ENCODE measurements at regions not wholly inside any gene's neighbourhood (a gene's known extent, or its start where the extent isn't known, plus 50 kb on each side); places are given as distances from the start of the nearest gene placed in this dataset.
"Not testable (repeated sequence)": the region's sequence is repeated elsewhere in the genome, so short reads cannot be mapped to it uniquely, and the experiment has no call there.

DNA sequence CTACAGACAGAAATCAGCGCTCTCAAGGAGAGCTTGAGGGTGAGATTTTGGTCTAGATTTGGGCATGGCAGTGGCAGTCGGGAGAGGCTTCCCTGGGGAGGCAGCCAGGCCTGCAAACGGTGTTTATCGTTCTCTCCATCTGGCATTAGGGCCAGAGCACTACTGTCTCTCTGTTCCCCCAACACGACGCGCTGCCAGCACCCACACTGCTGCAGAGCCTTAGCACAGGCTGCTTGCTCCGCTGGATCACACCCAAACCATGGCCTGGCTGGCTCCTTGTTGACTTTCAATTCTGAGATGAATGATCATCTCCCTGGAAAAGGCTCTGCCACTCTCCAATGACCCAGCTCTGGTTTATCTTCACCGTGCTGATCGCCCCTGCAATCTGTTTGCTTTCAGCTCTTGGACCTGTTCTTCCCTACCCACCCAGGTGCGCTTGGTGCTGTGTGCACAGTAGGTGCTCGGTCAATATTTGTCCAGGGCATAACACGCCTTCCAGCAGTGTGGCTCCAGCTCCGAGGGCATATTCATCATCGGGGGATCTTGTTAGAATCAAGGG, 106.1 kb downstream of the TFAP2C start:
- TF ChIP-seq, protein P1, sequence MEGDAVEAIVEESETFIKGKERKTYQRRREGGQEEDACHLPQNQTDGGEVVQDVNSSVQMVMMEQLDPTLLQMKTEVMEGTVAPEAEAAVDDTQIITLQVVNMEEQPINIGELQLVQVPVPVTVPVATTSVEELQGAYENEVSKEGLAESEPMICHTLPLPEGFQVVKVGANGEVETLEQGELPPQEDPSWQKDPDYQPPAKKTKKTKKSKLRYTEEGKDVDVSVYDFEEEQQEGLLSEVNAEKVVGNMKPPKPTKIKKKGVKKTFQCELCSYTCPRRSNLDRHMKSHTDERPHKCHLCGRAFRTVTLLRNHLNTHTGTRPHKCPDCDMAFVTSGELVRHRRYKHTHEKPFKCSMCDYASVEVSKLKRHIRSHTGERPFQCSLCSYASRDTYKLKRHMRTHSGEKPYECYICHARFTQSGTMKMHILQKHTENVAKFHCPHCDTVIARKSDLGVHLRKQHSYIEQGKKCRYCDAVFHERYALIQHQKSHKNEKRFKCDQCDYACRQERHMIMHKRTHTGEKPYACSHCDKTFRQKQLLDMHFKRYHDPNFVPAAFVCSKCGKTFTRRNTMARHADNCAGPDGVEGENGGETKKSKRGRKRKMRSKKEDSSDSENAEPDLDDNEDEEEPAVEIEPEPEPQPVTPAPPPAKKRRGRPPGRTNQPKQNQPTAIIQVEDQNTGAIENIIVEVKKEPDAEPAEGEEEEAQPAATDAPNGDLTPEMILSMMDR (IDR thresholded peaks at IDR 0.05; ENCODE audit: control insufficient read depth, insufficient read depth, low read depth, low read length, missing control alignments): no peak
- H3K4me3 ChIP-seq (ENCODE audit: control insufficient read depth, low read depth, low read length): no peak overlapping the region
- no peak for DNase-seq (ENCODE audit: low read depth)

DNA sequence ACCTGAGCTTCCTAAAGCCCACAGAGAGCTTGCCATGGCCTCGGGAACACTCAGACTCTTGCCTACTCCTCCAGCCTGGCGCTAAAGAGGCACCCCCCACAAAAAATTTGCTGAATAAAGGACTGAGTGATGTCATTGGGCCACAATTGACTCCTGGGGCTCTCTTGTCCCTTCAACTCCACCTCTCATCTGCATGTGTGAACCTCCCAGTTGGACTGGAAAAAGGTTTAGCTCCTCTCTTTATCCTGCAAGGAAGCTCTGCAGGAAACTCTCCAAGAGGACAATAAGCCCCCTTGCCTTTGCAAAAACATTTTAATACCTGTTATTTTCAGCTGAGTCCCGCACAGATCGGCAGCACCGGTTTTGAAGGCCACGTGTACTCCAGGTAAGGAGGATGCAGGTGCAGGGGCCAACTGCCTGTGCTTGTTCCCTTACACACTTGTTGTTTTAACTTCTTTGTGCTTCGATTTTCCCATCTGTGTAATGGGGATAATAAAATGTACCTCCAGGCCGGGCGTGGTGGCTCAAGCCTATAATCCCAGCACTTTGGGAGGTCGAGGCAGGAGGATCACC, 107.3 kb downstream of the TFAP2C start:
- H3K4me3 ChIP-seq (ENCODE audit: control insufficient read depth, low read depth, low read length): no peak overlapping the region
- no peak for DNase-seq (ENCODE audit: low read depth)
- TF ChIP-seq, protein P1 (IDR thresholded peaks at IDR 0.05; ENCODE audit: control insufficient read depth, insufficient read depth, low read depth, low read length, missing control alignments): no peak

DNA sequence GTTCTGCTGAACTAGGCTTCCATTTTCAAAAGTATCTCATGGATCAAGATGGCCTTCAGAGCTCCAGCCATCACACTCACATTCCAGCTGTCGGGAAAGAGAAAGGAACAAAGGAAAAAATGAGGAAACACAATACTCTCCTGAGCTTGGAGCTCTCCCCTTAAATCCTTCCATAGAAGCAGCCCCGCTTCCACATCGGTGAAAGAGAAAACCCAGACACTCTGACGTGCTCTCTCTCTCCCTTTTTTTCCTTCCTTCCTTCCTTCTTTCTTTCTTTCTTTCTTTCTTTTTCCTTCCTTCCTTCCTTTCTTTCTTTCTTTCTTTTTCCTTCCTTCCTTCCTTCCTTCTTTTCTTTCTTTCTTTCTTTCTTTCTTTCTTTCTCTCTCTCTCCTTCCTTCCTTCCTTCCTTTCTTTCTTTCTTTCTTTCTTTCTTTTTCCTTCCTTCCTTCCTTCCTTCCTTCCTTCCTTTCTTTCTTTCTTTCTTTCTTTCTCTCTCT, 115.3 kb downstream of the TFAP2C start:
- DNase-seq (ENCODE audit: low read depth); H3K4me3 ChIP-seq (ENCODE audit: control insufficient read depth, low read depth, low read length): not testable (repeated sequence)

DNA sequence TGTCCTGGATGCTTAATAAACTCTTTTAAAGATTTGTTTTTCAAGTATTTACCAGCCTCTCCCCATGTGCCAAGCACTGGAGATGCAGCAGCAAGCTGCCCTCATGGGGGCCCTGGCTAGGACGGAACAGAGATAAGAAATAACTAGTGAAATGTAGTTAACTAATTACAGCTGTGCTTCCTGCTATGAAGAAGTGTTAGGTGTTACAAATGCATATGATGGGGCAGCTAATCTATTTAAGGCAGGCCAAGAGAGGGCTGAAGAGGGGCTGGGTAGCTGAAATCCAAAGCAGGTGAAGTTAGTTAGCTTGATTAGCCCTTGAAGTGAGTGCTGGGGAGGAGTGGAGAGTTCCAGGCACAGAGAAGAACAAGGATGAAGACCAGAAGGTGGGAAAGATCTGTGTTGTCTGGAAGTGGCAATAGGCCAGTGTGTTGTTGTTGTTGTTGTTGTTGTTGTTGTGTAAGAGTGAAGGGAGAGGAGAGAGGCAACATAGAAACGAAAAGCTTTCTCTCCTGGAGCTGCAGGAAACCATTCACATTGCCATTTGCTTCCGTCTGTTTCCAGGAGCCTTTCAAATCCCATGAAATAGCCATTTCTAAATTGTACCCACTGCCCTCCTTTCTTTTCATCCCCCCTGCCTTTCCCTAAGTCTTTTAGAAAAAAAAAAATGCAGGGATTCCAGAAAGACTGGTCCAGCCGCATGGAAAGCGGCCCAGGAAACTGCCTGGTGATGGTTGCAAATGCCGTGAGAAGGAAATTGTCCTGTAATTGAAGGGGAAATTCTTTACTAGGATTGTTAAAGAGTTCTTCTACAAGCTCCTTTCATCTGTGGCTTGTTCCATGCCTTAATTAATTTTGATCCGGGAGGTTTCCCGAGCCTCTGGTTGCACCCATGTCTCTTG, 119.6 kb downstream of the TFAP2C start:
- no peak for DNase-seq (ENCODE audit: low read depth)
- TF ChIP-seq, protein P1 (IDR thresholded peaks at IDR 0.05; ENCODE audit: control insufficient read depth, insufficient read depth, low read depth, low read length, missing control alignments): no peak

DNA sequence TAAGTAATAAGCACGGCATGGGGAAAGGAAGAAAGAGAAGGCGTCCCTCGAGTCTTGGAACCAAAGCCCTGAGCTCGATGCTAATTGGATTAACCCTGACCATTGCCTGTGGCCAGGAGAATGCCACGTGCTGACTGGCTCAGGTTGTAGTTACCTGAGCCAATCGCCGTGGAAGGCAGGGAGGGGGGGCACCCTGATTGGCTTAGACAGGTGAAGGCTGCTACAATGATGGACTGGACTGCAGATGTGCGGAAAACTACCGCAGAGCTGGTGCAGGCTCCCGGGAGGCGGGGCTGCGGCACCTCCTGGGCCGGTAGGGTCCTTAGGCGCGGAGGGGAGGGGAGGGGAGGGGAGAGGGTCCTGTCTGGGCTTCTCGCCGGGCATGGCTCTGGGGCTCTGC, 121.3 kb downstream of the TFAP2C start:
- TF ChIP-seq, protein P1 (IDR thresholded peaks at IDR 0.05; ENCODE audit: control insufficient read depth, insufficient read depth, low read depth, low read length, missing control alignments): no peak
- no peak for DNase-seq (ENCODE audit: low read depth)

More for the DNA sequence above, 119.6 kb downstream of the TFAP2C start:
- no peak overlapping the region for H3K4me3 ChIP-seq (ENCODE audit: control insufficient read depth, low read depth, low read length)

DNA sequence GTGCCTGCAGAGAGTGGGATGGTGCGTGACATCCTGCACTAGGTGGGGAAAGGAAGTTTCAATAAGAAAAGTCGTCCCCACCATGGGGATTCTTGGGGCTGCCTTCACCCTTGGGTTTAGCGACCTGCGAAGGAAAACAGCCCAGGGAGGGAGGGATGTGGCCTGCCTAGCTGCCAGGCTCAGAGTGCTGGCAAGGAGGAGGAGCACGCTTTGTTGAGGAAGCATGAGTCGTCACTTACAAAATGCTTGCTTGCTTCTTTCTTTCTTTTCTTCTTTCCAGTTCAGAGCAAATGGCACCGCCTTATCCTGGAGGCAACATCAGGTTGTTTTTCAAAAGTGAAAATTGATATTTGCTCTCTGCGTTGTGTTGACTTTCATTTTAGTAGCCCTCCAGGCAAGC, 123.2 kb downstream of the TFAP2C start:
- TF ChIP-seq, protein P1 (IDR thresholded peaks at IDR 0.05; ENCODE audit: control insufficient read depth, insufficient read depth, low read depth, low read length, missing control alignments): no peak
- H3K4me3 ChIP-seq (ENCODE audit: control insufficient read depth, low read depth, low read length): no peak overlapping the region
- no peak for DNase-seq (ENCODE audit: low read depth)

More for the DNA sequence above, 121.3 kb downstream of the TFAP2C start:
- no peak overlapping the region for H3K4me3 ChIP-seq (ENCODE audit: control insufficient read depth, low read depth, low read length)

DNA sequence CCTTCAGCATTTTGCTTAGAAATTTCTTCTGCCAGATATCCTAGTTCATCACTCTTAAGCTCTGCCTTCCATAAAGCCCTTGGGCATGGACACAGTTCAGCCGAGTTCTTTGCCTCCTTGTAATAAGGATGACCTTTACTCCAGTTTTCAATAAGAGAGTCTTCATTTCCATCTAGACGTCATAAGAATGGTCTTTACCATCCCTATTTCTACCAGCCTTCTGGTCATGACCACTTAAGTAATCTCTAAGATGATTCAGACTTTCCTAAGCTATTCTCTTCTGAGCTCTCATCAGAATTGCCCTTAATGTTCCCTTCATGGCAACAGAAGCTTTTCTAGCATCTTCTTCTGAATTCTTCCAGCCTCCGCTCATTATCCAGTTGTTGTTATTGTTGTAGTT, 126.1 kb downstream of the TFAP2C start:
- TF ChIP-seq, protein P1 (IDR thresholded peaks at IDR 0.05; ENCODE audit: control insufficient read depth, insufficient read depth, low read depth, low read length, missing control alignments): no peak
- peak; percentile 31 for DNase-seq (ENCODE audit: low read depth)
- no peak overlapping the region for H3K4me3 ChIP-seq (ENCODE audit: control insufficient read depth, low read depth, low read length)

DNA sequence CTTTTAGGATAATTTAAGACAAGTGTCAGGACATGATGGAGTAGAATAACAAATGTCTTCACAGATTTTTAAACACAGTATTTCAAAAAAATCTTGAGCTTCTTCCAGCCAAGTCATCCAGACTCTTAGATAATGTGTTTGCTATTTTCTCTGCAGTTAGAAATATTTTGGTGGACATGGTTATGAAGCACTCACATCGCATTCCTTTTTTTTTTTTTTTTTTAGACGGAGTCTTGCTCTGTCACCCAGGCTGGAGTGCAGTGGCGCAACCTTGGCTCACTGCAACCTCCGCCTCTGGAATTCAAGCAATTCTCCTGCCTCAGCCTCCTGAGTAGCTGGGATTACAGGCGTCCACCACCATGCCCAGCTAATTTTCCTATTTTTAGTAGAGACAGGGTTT, 127.6 kb downstream of the TFAP2C start:
- not testable (repeated sequence) for H3K4me3 ChIP-seq (ENCODE audit: control insufficient read depth, low read depth, low read length); DNase-seq (ENCODE audit: low read depth)

Measured in AG09309 (cell line).